ENCODE measurements at regions not wholly inside any gene's neighbourhood (a gene's known extent, or its start where the extent isn't known, plus 50 kb on each side); places are given as distances from the start of the nearest gene placed in this dataset.

- TF ChIP-seq CTCF (IDR thresholded peaks at IDR 0.05 in 2 of 3, conservative IDR thresholded peaks at IDR 0.05 in 1 of 3; ENCODE audit: borderline replicate concordance in 1 of 3, insufficient read depth in 1 of 3, low read depth in 2 of 3, low read length in 2 of 3) (no peak), CBX3 (IDR thresholded peaks at IDR 0.05; ENCODE audit: low read depth) (no peak), SP1 (IDR thresholded peaks at IDR 0.05; ENCODE audit: low read depth) (no peak), SIN3A (IDR thresholded peaks at IDR 0.05; ENCODE audit: low read depth) (no peak), POLR2A (IDR thresholded peaks at IDR 0.05; ENCODE audit: borderline replicate concordance, extremely low read depth, insufficient read depth, insufficient read length) (no peak), ZBTB33 (IDR thresholded peaks at IDR 0.05; ENCODE audit: extremely low read depth, insufficient replicate concordance, low read length) (no peak)
Observed at GRCh38 chr22:48772286-48772907, 1055.3 kb downstream of the BRD1 start (continued).

- H3K27me3 ChIP-seq (ENCODE audit: insufficient read depth, low read length): 0 out of 2 replicates have a peak, but pooled peaks cover 7% of the 10 kb centered on the region
- H3K4me1 ChIP-seq (ENCODE audit: control insufficient read depth in 1 of 2, insufficient read depth in 2 of 2, low read length in 2 of 2): no peaks in the 10 kb centered on the region
- H3K9me3 ChIP-seq (ENCODE audit: control insufficient read depth in 1 of 2, insufficient read depth in 1 of 2, low read depth in 1 of 2, low read length in 2 of 2): peaks cover 0 to 14% of the 10 kb centered on the region in 2 experiments; a peak in 3 of 4 replicates
- H3K36me3 ChIP-seq (ENCODE audit: control insufficient read depth in 1 of 2, insufficient read depth in 2 of 2, low read length in 2 of 2): no peaks in the 10 kb centered on the region
- ATAC-seq: no peak
- ChIA-PET CTCF (interaction anchor here (1.9 kb wide), 1 partner anchor 17 kb away, joined by 5 read pairs; no protein-coding TSS in a partner anchor), RAD21 (ENCODE audit: low non-redundant PET in 1 of 2, low total read pairs in 2 of 2, uncharacterized antibody in 2 of 2, unreplicated experiment in 2 of 2) (no interaction called here), POLR2A (no interaction called here)
- no peak overlapping the region for H3K4me3 ChIP-seq (replicated peaks in 1 of 2; ENCODE audit: low read depth in 1 of 2, low read length in 2 of 2)
- no peaks in the 10 kb centered on the region for H3K79me2 ChIP-seq (ENCODE audit: insufficient read depth, low read length)
- no peak overlapping the region for H2AFZ ChIP-seq (ENCODE audit: low read depth, low read length, poor library complexity, severe bottlenecking)
- intact Hi-C loops (cut with micrococcal nuclease): loop anchor here (10.0 kb wide), 1 partner anchor 549 kb away; no protein-coding TSS in a partner anchor
- H4K20me1 ChIP-seq (ENCODE audit: insufficient read depth): no peaks in the 10 kb centered on the region
- no TSS peak for BruUV-seq (replicated peaks)
- no peak overlapping the region for H3K27ac ChIP-seq (ENCODE audit: low read depth, low read length)
- no peak overlapping the region for H3K4me2 ChIP-seq (ENCODE audit: low read length)
- no peaks in the 10 kb centered on the region for H3K9me2 ChIP-seq (ENCODE audit: insufficient read depth)
- no peak overlapping the region for H3K9ac ChIP-seq (ENCODE audit: low read length)
- no peak for DNase-seq (ENCODE audit: low read depth, low spot score)
- TF ChIP-seq POLR2A (IDR thresholded peaks at IDR 0.05; ENCODE audit: borderline replicate concordance, extremely low read depth, insufficient read depth, insufficient read length) (no peak), ZBTB33 (IDR thresholded peaks at IDR 0.05; ENCODE audit: extremely low read depth, insufficient replicate concordance, low read length) (no peak), REST (IDR thresholded peaks at IDR 0.05; ENCODE audit: low read depth) (no peak), ATF3 (IDR thresholded peaks at IDR 0.05) (no peak), CTCF (IDR thresholded peaks at IDR 0.05 in 2 of 3, conservative IDR thresholded peaks at IDR 0.05 in 1 of 3; ENCODE audit: borderline replicate concordance in 1 of 3, insufficient read depth in 1 of 3, low read depth in 2 of 3, low read length in 2 of 3) (no peak), EGR1 (IDR thresholded peaks at IDR 0.05; ENCODE audit: low read depth) (no peak)
Observed at GRCh38 chr22:48765595-48765994, 1062.1 kb downstream of the BRD1 start.
